ENCODE measurements at regions not wholly inside any gene's neighbourhood (a gene's known extent, or its start where the extent isn't known, plus 50 kb on each side); places are given as distances from the start of the nearest gene placed in this dataset.

DNA sequence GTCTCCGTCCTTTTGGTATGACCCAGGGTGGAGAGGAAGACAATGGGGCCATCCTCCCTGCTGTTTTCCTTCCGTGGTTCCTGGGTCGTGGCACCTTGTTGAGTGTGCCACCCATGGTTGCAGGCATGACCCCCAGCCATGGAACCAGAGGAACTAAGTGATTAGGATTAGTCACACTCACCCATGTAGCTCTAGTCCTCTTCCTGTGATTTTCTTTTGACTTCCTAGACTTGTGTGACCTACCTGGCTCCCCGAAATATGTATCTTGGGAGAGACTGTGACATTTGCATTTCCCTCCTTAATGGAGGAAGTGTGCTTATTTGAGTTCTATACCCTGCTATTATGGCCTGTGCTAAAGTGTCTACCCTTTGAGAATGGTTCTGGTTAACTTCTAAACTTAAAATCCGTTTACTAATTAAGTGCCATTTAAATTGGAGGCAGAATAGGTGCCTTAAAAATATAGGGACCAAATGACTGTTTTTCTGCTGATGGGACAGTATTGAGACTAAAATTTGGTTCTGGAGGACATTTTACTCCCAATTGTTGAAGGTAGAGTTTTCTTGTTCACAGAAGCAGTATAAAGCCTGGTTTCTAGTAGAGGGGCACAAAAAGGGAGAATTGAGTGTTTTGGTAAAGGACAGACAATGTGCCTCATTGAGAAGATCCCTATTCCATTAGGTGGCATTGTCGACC, 545.6 kb downstream of the HDGFL1 start:
- Histone ChIP-seq H3K9me3 (ENCODE audit: control insufficient read depth, insufficient read depth, low read depth, low read length) (no peaks in the 10 kb centered on the region), H3K79me2 (ENCODE audit: control insufficient read depth, insufficient read depth, low read length) (no peaks in the 10 kb centered on the region), H3K4me3 (replicated peaks in 1 of 4; ENCODE audit: control extremely low read depth in 1 of 4, insufficient read depth in 1 of 4, low read depth in 3 of 4, low read length in 4 of 4) (no peak overlapping the region), H3K27me3 (ENCODE audit: control insufficient read depth, insufficient read depth, low read length) (no peaks in the 10 kb centered on the region), H3K27ac (ENCODE audit: insufficient read depth, low read length) (no peak overlapping the region), H2AFZ (ENCODE audit: low read length) (no peak overlapping the region), H3K9ac (ENCODE audit: insufficient read depth, low read length) (no peak overlapping the region), H3K4me1 (ENCODE audit: control insufficient read depth, extremely low read depth, insufficient read depth, low read length) (peaks cover 3% of the 10 kb centered on the region), H4K20me1 (ENCODE audit: control insufficient read depth, extremely low read depth, insufficient read depth, low read length) (no peaks in the 10 kb centered on the region), H3K36me3 (ENCODE audit: control insufficient read depth, insufficient read depth, low read length) (no peaks in the 10 kb centered on the region), H3K4me2 (ENCODE audit: extremely low read depth, insufficient read depth, low read length) (no peak overlapping the region)
- DNase-seq (ENCODE audit: low read depth in 2 of 2) = no peak
- TF ChIP-seq EZH2 (IDR thresholded peaks at IDR 0.05; ENCODE audit: low read length, missing control alignments) = no peak
- TF ChIP-seq, protein P1, sequence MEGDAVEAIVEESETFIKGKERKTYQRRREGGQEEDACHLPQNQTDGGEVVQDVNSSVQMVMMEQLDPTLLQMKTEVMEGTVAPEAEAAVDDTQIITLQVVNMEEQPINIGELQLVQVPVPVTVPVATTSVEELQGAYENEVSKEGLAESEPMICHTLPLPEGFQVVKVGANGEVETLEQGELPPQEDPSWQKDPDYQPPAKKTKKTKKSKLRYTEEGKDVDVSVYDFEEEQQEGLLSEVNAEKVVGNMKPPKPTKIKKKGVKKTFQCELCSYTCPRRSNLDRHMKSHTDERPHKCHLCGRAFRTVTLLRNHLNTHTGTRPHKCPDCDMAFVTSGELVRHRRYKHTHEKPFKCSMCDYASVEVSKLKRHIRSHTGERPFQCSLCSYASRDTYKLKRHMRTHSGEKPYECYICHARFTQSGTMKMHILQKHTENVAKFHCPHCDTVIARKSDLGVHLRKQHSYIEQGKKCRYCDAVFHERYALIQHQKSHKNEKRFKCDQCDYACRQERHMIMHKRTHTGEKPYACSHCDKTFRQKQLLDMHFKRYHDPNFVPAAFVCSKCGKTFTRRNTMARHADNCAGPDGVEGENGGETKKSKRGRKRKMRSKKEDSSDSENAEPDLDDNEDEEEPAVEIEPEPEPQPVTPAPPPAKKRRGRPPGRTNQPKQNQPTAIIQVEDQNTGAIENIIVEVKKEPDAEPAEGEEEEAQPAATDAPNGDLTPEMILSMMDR (conservative IDR thresholded peaks at IDR 0.05 in 1 of 2, IDR thresholded peaks at IDR 0.05 in 1 of 2; ENCODE audit: low read depth in 1 of 2, low read length in 2 of 2) = no peak

DNA sequence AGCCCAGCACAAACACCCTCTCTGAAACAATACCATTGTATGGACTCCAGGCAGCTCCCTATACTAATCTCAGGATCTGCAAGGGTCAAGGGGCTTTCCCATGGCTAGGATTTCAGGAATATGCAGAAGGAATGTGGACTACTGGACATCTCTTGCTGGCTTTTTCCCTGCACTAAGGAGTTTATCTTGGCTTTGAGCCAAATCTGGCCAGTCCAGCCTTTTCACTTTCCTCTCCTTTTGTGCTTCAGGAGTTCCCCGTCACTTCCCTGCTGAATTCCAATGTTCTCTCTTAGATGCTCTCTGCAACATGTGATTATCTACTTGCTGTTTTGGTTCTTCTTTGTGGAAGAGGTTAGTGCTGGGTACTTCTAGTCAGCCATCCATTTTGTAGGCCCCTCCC, 568.2 kb downstream of the HDGFL1 start:
- no peak overlapping the region for H3K9ac ChIP-seq (ENCODE audit: insufficient read depth, low read length)
- H3K27me3 ChIP-seq (ENCODE audit: control insufficient read depth, insufficient read depth, low read length) = no peaks in the 10 kb centered on the region
- no peaks in the 10 kb centered on the region for H3K4me1 ChIP-seq (ENCODE audit: control insufficient read depth, extremely low read depth, insufficient read depth, low read length)
- H3K36me3 ChIP-seq (ENCODE audit: control insufficient read depth, insufficient read depth, low read length) = no peaks in the 10 kb centered on the region
- peak; percentile 38 to 61 for DNase-seq (ENCODE audit: low read depth in 2 of 2)
- TF ChIP-seq, protein P1 (conservative IDR thresholded peaks at IDR 0.05 in 1 of 2, IDR thresholded peaks at IDR 0.05 in 1 of 2; ENCODE audit: low read depth in 1 of 2, low read length in 2 of 2) = no peak
- no peak for TF ChIP-seq EZH2 (IDR thresholded peaks at IDR 0.05; ENCODE audit: low read length, missing control alignments)
- no peak overlapping the region for H3K4me2 ChIP-seq (ENCODE audit: extremely low read depth, insufficient read depth, low read length)
- H4K20me1 ChIP-seq (ENCODE audit: control insufficient read depth, extremely low read depth, insufficient read depth, low read length) = no peaks in the 10 kb centered on the region
- no peaks in the 10 kb centered on the region for H3K79me2 ChIP-seq (ENCODE audit: control insufficient read depth, insufficient read depth, low read length)
- no peak overlapping the region for H2AFZ ChIP-seq (ENCODE audit: low read length)
- no peak overlapping the region for H3K27ac ChIP-seq (ENCODE audit: insufficient read depth, low read length)
- no peak overlapping the region for H3K4me3 ChIP-seq (replicated peaks in 1 of 4; ENCODE audit: control extremely low read depth in 1 of 4, insufficient read depth in 1 of 4, low read depth in 3 of 4, low read length in 4 of 4)
- no peaks in the 10 kb centered on the region for H3K9me3 ChIP-seq (ENCODE audit: control insufficient read depth, insufficient read depth, low read depth, low read length)

DNA sequence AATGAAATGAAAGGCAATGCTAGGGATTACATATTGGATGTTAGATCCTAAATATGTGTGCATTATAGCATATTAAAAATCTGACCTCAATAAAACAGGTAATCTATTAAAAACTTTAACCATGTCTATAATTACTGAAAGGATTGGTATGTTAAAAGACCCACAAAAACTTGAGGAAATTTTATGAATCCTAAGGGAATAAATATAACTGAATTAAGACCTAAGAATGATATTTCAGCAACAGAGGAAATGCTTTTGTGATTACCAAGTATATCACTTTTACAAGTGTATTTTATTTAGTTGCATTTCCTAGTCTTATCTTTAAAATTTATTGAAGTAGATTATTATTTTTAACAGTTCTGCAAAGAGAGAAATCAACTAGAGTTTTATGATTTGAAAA, 571.5 kb downstream of the HDGFL1 start:
- Histone ChIP-seq H4K20me1 (ENCODE audit: control insufficient read depth, extremely low read depth, insufficient read depth, low read length) (no peaks in the 10 kb centered on the region), H3K9me3 (ENCODE audit: control insufficient read depth, insufficient read depth, low read depth, low read length) (no peaks in the 10 kb centered on the region), H3K36me3 (ENCODE audit: control insufficient read depth, insufficient read depth, low read length) (no peaks in the 10 kb centered on the region), H3K4me2 (ENCODE audit: extremely low read depth, insufficient read depth, low read length) (no peak overlapping the region), H3K27me3 (ENCODE audit: control insufficient read depth, insufficient read depth, low read length) (no peaks in the 10 kb centered on the region), H3K9ac (ENCODE audit: insufficient read depth, low read length) (no peak overlapping the region), H3K4me1 (ENCODE audit: control insufficient read depth, extremely low read depth, insufficient read depth, low read length) (no peaks in the 10 kb centered on the region), H3K27ac (ENCODE audit: insufficient read depth, low read length) (no peak overlapping the region), H3K4me3 (replicated peaks in 1 of 4; ENCODE audit: control extremely low read depth in 1 of 4, insufficient read depth in 1 of 4, low read depth in 3 of 4, low read length in 4 of 4) (no peak overlapping the region), H3K79me2 (ENCODE audit: control insufficient read depth, insufficient read depth, low read length) (no peaks in the 10 kb centered on the region), H2AFZ (ENCODE audit: low read length) (no peak overlapping the region)
- no peak for DNase-seq (ENCODE audit: low read depth in 2 of 2)
- TF ChIP-seq EZH2 (IDR thresholded peaks at IDR 0.05; ENCODE audit: low read length, missing control alignments) = no peak
- TF ChIP-seq, protein P1 (conservative IDR thresholded peaks at IDR 0.05 in 1 of 2, IDR thresholded peaks at IDR 0.05 in 1 of 2; ENCODE audit: low read depth in 1 of 2, low read length in 2 of 2) = no peak
